ENCODE measurements at regions not wholly inside any gene's neighbourhood (a gene's known extent, or its start where the extent isn't known, plus 50 kb on each side); places are given as distances from the start of the nearest gene placed in this dataset.

- no peak for DNase-seq
These were observed 52.0 kb upstream of the DLG1 start for GRCh38 chr3:197350446-197350845.

- DNase-seq, result no peak
These were observed 51.0 kb upstream of the DLG1 start for GRCh38 chr3:197349368-197349767.
